ENCODE measurements at regions not wholly inside any gene's neighbourhood (a gene's known extent, or its start where the extent isn't known, plus 50 kb on each side); places are given as distances from the start of the nearest gene placed in this dataset.

- Histone ChIP-seq H3K4me2 (no peak overlapping the region), H2AFZ (ENCODE audit: low read depth) (no peak overlapping the region), H3K36me3 (ENCODE audit: insufficient read depth) (no peaks in the 10 kb centered on the region), H4K20me1 (ENCODE audit: insufficient read depth) (no peaks in the 10 kb centered on the region), H3K79me2 (ENCODE audit: insufficient read depth, low read depth) (no peaks in the 10 kb centered on the region), H3K4me1 (ENCODE audit: low read depth, poor library complexity, severe bottlenecking) (no peaks in the 10 kb centered on the region), H3K4me3 (IDR thresholded peaks at IDR 0.05; ENCODE audit: insufficient read depth, low read depth, low read length) (no peak overlapping the region), H3K27me3 (ENCODE audit: insufficient read depth, low read depth) (no peaks in the 10 kb centered on the region), H3K9ac (no peak overlapping the region), H3K27ac (no peak overlapping the region)
- TF ChIP-seq CTCF (conservative IDR thresholded peaks at IDR 0.05; ENCODE audit: low read depth, low read length) = no peak
Measured at GRCh38 chrX:88886908-88887307, 139.9 kb downstream of the CPXCR1 start.

GRCh38 chrX:88903989-88904718, 157.1 kb downstream of the CPXCR1 start:
- H2AFZ ChIP-seq (ENCODE audit: low read depth) = no peak overlapping the region
- H3K36me3 ChIP-seq (ENCODE audit: insufficient read depth) = no peaks in the 10 kb centered on the region
- no peak overlapping the region for H3K27ac ChIP-seq
- no peak overlapping the region for H3K4me2 ChIP-seq
- TF ChIP-seq CTCF (conservative IDR thresholded peaks at IDR 0.05; ENCODE audit: low read depth, low read length) = no peak
- no peaks in the 10 kb centered on the region for H3K27me3 ChIP-seq (ENCODE audit: insufficient read depth, low read depth)
- no peaks in the 10 kb centered on the region for H4K20me1 ChIP-seq (ENCODE audit: insufficient read depth)
- no peak overlapping the region for H3K4me3 ChIP-seq (IDR thresholded peaks at IDR 0.05; ENCODE audit: insufficient read depth, low read depth, low read length)
- no peak overlapping the region for H3K9ac ChIP-seq
- no peaks in the 10 kb centered on the region for H3K4me1 ChIP-seq (ENCODE audit: low read depth, poor library complexity, severe bottlenecking)
- no peaks in the 10 kb centered on the region for H3K79me2 ChIP-seq (ENCODE audit: insufficient read depth, low read depth)

GRCh38 chrX:88908056-88908455, 161.0 kb downstream of the CPXCR1 start:
- Histone ChIP-seq H2AFZ (ENCODE audit: low read depth) (no peak overlapping the region), H3K4me2 (no peak overlapping the region), H4K20me1 (ENCODE audit: insufficient read depth) (no peaks in the 10 kb centered on the region), H3K79me2 (ENCODE audit: insufficient read depth, low read depth) (no peaks in the 10 kb centered on the region), H3K36me3 (ENCODE audit: insufficient read depth) (no peaks in the 10 kb centered on the region), H3K27me3 (ENCODE audit: insufficient read depth, low read depth) (no peaks in the 10 kb centered on the region), H3K4me3 (IDR thresholded peaks at IDR 0.05; ENCODE audit: insufficient read depth, low read depth, low read length) (no peak overlapping the region), H3K27ac (no peak overlapping the region), H3K4me1 (ENCODE audit: low read depth, poor library complexity, severe bottlenecking) (no peaks in the 10 kb centered on the region), H3K9ac (no peak overlapping the region)
- no peak for TF ChIP-seq CTCF (conservative IDR thresholded peaks at IDR 0.05; ENCODE audit: low read depth, low read length)

- Histone ChIP-seq H3K79me2 (ENCODE audit: insufficient read depth, low read depth) (no peaks in the 10 kb centered on the region), H3K27ac (peak overlapping the region; percentile 87), H3K4me2 (peak overlapping the region; percentile 76), H3K9ac (0 out of 2 replicates have a peak overlapping the region, but pooled peaks have one; percentile 30), H3K27me3 (ENCODE audit: insufficient read depth, low read depth) (no peaks in the 10 kb centered on the region), H3K4me3 (IDR thresholded peaks at IDR 0.05; ENCODE audit: insufficient read depth, low read depth, low read length) (no peak overlapping the region), H3K4me1 (ENCODE audit: low read depth, poor library complexity, severe bottlenecking) (peaks cover 40% of the 10 kb centered on the region), H3K36me3 (ENCODE audit: insufficient read depth) (no peaks in the 10 kb centered on the region), H4K20me1 (ENCODE audit: insufficient read depth) (no peaks in the 10 kb centered on the region), H2AFZ (ENCODE audit: low read depth) (peak overlapping the region; percentile 64; the same call in 1 of the 2 replicates)
- no peak for TF ChIP-seq CTCF (conservative IDR thresholded peaks at IDR 0.05; ENCODE audit: low read depth, low read length)
Measured at GRCh38 chrX:88937616-88938015, 190.6 kb downstream of the CPXCR1 start.

Data from KMS-11 (cell line).